Right cardiac atrium (tissue), 5 donors: ENCODE measurements at regions not wholly inside any gene's neighbourhood (a gene's known extent, or its start where the extent isn't known, plus 50 kb on each side); places are given as distances from the start of the nearest gene placed in this dataset.

ENCODE experiments used
- ATAC-seq, 2 donors: fragments of 200-7000 bp; cut with Tn5 transposase; one replicate each; pipeline versions ENCODE4 v1.8.0 to v1.9.1; 2020; ENCODE audit warnings: moderate library complexity in 2 of 2, mild to moderate bottlenecking in 1 of 2
- DNase-seq, 3 donors: peaks; one replicate each; pipeline ENCODE4 v3.0.0-alpha.2; 2020
- H3K27ac ChIP-seq: one replicate; pipeline ENCODE4 v1.5.1; 2013; ENCODE audit warnings: mild to moderate bottlenecking, low read length, control low read depth, moderate library complexity
- H3K27me3 ChIP-seq: one replicate; pipeline ENCODE4 v1.6.1; 2013; ENCODE audit not compliant: control insufficient read depth, insufficient read depth
- H3K4me1 ChIP-seq: one replicate; pipeline ENCODE4 v1.6.1; 2013; ENCODE audit warnings: low read length; ENCODE audit not compliant: control insufficient read depth, insufficient read depth
- H3K4me3 ChIP-seq: one replicate; pipeline ENCODE4 v1.5.1; 2013; ENCODE audit warnings: low read length, control low read depth
- H3K9me3 ChIP-seq: one replicate; pipeline ENCODE4 v1.6.1; 2013; ENCODE audit warnings: low read length; ENCODE audit not compliant: control insufficient read depth
- WGBS: extraction: QIAGEN DNeasy Blood & Tissue Kit; methylation state at CpG from one replicate; pipeline ENCODE4 v1.1.7; 2013; 5-methylcytosine and 5-hydroxymethylcytosine counted together
- intact Hi-C, 4 donors: fragments of 100-400 bp; cut with DNase I; formaldehyde crosslinking; loops; one replicate each; pipeline versions ENCODE4 v1.11.0 to v1.14.0; 2022 to 2023
- donor health status: healthy with polysubstance abuse.
- donor health status: DM: no; HTN: yes; CAD: no.
- donor health status: DM: no; HTN: no; CAD: no.
- donor health status: DM: no; HTN: yes; CAD: no; lungs with severe emphysema.
- donor health status: DM: yes; HTN: yes; CAD: no.

DNA sequence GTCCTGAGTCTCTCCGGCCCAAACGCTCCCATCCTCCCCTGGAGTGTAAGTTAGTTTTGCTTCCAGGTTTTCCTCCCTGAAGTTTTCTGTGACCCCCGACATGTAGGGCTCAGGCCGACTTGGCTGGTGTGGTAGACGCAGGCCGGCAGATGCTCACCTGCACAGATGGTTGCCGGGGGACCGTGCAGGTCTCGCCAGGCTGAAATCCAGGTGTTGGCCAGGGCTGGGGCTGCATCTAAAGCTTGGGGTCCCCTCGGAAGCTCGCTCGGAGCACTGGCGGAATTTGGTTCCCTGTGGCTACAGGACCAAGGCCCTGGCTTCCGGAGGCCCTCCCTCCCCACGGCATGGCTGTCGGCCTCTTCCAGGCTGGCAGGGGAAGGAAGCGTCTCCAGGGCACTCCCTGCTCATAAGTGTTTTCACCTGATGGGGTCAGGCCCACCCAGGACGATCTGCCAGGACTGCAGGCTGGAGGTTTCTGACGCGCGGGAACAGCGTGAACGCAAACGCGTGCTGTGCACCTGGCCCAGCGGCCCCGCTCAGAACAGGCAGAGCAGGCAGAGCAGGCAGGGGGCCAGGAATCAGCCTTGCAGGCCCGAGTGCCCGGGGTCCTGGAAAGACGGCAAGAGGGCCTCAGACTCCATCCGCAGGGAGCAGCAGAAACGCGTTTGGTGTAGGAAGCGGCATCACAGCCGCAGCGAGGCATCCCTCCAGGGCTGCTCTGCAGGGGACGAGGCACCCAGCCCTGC is 258.2 kb downstream of the BRD1 start:
- Histone ChIP-seq H3K4me1 (no peaks in the 10 kb centered on the region), H3K9me3 (no peaks in the 10 kb centered on the region), H3K4me3 (no peak overlapping the region), H3K27me3 (no peaks in the 10 kb centered on the region), H3K27ac (no peak overlapping the region)
- no peak for ATAC-seq
- 83% methylated on average over 37 of the region's 37 CpGs for WGBS
- intact Hi-C loops = no loop called here
- DNase-seq = peak in 1 of 3 donors; percentile 30

DNA sequence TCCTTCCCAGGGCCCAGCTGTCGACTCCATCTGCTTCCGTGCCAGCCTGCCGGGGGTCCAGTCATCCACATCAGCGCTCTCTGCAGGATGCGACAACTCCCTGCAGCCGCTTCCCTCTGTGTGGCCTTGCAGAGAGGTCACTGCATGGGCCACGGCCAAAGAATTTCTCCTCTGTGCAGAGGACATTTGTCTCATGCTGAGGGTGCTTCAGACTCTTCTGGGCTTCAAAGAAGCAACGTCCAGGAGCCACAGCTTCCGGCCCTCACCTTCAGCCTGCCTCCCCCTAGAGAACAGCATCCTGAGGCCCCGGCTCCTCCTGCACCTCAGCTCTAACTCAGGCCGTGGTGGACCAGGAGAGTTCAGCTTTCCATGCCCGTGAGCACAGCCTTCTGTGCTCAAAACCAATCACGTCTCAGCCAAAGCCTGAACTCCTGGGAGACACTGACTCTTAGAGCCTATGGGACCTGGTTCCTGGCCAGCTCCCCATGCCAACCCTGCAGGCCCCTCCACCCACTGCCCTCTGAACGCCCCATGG is 258.9 kb downstream of the BRD1 start:
- no peak for ATAC-seq
- peak in 1 of 3 donors; percentile 15 for DNase-seq
- Histone ChIP-seq H3K27ac (no peak overlapping the region), H3K4me3 (no peak overlapping the region), H3K27me3 (no peaks in the 10 kb centered on the region), H3K9me3 (no peaks in the 10 kb centered on the region), H3K4me1 (no peaks in the 10 kb centered on the region)
- 63% methylated on average over 14 of the region's 14 CpGs for WGBS
- intact Hi-C loops = no loop called here

DNA sequence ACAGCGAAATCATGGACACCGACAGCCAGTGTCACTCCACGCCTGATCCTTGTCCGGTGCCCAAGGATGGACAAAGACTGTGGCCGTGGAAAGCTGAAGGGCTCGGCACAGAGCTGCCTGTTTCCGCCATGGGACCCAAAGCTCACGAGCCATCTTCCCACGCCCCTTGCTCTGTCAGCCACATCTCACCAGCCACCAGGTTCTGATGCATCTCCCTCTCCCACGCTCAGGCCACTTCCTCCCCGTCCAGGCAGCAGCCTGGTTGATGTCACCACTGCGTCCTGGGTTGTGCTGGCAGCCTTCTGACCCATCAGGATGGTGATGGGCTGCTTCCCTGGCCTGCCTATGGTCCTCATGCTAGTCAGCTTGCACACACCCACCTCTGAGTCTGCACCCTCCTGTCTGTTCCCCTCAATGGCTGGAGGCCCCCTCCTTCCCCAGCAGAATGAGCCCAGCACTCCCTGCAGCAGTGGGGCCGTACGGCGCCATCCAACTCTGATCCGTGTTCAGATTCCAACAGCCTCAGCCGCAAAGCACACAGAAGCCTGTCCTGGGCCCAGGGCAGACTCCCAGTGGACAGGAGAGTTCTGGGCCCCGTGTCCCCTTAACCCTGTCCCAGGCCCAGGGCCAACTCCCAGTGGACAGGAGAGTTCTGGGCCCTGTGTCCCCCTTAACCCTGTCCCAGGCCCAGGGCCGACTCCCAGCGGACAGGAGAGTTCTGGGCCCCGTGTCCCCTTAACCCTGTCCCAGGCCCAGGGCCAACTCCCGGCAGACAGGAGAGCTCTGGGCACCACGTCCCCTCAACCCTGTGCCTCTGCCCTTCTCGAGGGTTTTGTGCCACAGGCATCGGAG is 259.5 kb downstream of the BRD1 start:
- no peak overlapping the region for H3K4me3 ChIP-seq
- ATAC-seq = no peak
- intact Hi-C loops = no loop called here
- WGBS = 73% methylated on average over 25 of the region's 25 CpGs
- H3K4me1 ChIP-seq = no peaks in the 10 kb centered on the region
- H3K9me3 ChIP-seq = no peaks in the 10 kb centered on the region
- peak in 2 of 3 donors; percentile 18 to 52 for DNase-seq
- H3K27ac ChIP-seq = no peak overlapping the region
- H3K27me3 ChIP-seq = no peaks in the 10 kb centered on the region

DNA sequence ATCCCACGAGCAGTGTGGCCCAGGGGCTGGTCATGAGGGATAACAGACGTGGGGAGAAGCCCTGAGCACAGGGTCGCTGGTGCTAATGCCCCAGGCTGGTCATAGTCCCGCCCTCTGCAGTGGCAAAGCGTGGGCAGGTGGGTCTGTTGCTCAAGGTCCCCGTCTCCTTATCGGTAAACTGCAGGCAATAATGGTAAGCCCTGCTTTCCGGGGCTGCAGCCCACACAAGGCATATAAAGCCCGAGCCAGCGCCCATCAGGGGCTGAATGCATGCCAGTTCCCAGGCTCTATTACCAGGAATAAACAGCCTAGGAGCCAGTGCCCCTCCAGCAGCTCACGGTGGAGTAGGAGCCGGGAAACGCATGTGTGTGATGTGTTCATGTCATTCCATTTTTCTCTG is 261.0 kb downstream of the BRD1 start:
- Histone ChIP-seq H3K4me3 (no peak overlapping the region), H3K27me3 (no peaks in the 10 kb centered on the region), H3K9me3 (no peaks in the 10 kb centered on the region), H3K27ac (no peak overlapping the region), H3K4me1 (no peaks in the 10 kb centered on the region)
- intact Hi-C loops = no loop called here
- no peak for ATAC-seq
- WGBS = 76% methylated on average over 13 of the region's 13 CpGs
- peak in 2 of 3 donors; percentile 21 to 40 for DNase-seq

DNA sequence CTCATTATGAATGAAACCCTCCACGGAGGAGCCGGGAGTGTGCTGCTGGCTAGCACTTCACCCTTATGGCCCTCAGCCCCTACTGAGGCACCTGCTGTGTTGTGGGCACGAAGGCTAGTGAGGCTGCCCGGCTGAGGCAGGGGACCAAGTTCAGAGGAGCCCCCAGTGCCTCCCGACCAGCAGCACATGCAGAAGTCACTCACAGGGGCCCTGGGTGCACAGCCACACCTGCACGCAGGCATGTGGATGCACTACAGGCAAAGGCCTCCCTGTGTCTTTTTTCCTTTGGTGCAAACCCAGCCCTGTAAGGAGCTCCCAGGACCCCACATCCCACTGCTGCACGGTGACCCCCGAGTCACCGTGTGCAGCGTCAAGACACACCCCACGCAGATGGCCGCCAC is 261.5 kb downstream of the BRD1 start:
- Histone ChIP-seq H3K4me3 (no peak overlapping the region), H3K4me1 (no peaks in the 10 kb centered on the region), H3K27me3 (no peaks in the 10 kb centered on the region), H3K9me3 (no peaks in the 10 kb centered on the region), H3K27ac (no peak overlapping the region)
- intact Hi-C loops = no loop called here
- WGBS = 81% methylated on average over 12 of the region's 12 CpGs
- DNase-seq = peak in 2 of 3 donors; percentile 11 to 27
- no peak for ATAC-seq

DNA sequence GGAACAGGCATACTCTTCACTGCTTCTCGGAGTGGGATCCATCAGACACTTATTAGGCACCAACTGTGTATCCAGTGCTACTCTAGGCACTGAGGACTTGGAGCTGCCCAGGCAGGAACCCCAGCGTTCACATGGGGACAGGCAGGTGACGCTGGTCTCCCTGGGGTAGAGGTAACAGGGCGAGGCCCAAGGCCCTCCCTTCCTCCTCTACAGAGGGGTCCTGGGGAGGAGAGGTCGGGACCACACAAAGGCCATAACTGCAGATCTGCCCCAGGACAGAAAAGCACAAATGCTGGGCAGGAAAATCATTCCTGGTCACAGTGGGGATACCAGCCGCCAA is 262.2 kb downstream of the BRD1 start:
- WGBS = 71% methylated on average over 6 of the region's 6 CpGs

DNA sequence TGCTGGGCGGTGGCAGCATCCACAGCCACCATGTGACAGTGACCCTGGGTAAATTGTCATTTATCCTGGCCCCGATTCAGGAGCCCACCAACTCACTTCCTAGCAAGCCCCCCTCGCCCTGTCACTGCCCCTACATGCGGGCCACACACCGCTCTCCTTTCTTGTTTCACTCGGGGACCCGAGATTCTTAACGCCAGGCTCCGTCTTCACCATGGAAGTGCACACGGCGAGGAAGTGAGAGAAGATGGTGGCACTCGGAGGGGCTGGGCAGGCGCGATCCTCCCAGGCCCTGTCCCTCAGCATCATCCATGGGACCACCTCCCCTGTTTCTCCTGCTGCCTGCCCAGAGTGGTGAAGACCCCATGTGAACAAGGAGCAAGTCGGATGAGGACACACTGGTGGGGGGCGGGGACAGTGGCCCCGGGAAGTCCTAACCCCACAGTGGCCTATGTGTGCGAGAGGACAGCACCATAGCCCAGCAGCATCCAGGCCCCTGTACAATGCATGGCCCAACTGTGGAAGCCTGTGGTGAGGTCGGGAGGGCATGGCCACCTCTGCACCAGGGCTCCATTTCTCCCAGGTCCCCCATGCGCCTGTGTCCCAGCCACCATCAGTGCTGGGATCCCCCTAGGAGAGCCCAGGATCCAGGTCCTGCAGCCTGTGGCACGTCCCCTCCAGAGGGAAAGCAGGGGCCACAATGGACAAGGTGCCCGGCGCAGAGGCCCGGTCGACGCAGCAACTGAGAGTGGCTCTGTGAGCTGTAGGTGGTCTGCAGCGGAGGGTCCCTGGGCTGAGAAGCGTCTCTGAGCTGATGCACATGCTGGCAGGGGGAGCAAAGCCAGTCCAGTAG is 262.8 kb downstream of the BRD1 start:
- no peaks in the 10 kb centered on the region for H3K9me3 ChIP-seq
- WGBS = 93% methylated on average over 28 of the region's 28 CpGs
- no peak overlapping the region for H3K4me3 ChIP-seq
- H3K27me3 ChIP-seq = no peaks in the 10 kb centered on the region
- H3K4me1 ChIP-seq = no peaks in the 10 kb centered on the region
- DNase-seq = peak in 2 of 3 donors; percentile 31 to 38
- ATAC-seq = no peak
- no peak overlapping the region for H3K27ac ChIP-seq
- intact Hi-C loops = no loop called here

More for the DNA sequence above, 262.2 kb downstream of the BRD1 start:
- Histone ChIP-seq H3K27ac (no peak overlapping the region), H3K4me1 (no peaks in the 10 kb centered on the region), H3K4me3 (no peak overlapping the region), H3K27me3 (no peaks in the 10 kb centered on the region), H3K9me3 (no peaks in the 10 kb centered on the region)
- DNase-seq = peak in 1 of 3 donors; percentile 8
- no peak for ATAC-seq
- intact Hi-C loops = no loop called here

DNA sequence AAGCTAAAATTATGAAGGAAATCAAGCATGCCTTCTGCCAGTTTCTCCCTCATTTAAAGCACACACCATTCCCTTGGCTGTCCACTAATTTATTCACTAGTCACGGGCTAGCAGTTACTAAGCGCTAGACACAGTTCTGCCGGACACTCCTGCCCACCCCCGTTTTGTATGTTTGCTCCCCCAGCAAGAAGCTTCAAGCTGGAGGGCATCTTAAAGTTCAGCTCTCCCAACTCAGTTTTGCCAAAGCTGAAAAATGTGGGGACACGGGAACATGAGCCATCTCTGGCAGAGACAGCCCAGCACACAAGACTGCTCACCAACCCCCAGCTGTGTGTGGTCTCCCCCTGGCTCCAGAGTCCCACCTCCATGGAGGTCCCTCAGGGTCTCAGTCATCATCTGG is 263.6 kb downstream of the BRD1 start:
- intact Hi-C loops = no loop called here
- Histone ChIP-seq H3K27ac (no peak overlapping the region), H3K4me3 (no peak overlapping the region), H3K27me3 (no peaks in the 10 kb centered on the region), H3K4me1 (no peaks in the 10 kb centered on the region), H3K9me3 (no peaks in the 10 kb centered on the region)
- 88% methylated on average over 5 of the region's 5 CpGs for WGBS
- DNase-seq = no peak
- ATAC-seq = no peak

DNA sequence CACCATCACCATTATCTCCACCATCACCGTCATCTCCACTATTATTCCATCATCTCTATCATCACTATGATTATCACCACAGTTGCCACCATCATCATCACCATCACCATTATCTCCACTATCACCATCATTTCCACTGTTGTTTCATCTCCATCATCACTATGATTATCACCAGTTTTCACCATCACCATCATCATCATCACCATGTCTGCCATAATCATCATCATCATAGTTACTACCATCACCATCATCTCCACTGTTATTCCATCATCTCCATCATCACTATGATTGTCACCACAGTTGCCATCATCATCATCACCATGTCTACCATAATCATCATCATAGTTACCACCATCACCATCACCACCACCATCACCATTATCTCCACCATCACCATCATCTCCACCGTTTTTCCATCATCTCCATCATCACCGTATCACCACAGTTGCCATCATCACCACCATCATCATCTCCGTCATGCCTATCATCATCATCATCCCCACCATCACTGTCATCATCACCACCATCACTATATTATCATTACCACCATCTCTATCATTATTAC is 264.9 kb downstream of the BRD1 start:
- ATAC-seq = no peak
- 80% methylated on average over 4 of the region's 4 CpGs for whole genome bisulfite sequencing
- intact Hi-C loops = no loop called here

DNA sequence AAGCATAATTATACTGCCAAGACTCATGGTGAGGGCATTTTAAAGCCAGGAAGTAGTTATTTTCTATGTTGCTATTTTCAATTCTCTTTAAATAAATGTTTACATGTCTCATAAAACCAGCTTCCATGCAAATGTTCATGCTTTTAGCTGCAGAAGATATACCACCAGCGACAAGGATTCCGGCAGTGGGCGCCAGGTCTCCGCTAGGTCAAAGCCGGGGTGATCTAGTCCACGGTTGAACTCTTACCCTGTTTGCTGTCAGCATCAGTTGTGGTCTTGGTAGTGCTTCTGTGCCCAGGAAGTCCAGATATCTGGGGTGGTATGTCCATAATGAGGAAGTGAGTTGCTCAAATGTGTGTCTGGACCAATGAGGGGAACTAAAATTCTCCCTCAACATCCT is 265.7 kb downstream of the BRD1 start:
- no peaks in the 10 kb centered on the region for H3K27me3 ChIP-seq
- WGBS = 91% methylated on average over 6 of the region's 6 CpGs
- intact Hi-C loops = no loop called here
- no peak for DNase-seq
- no peaks in the 10 kb centered on the region for H3K4me1 ChIP-seq
- H3K9me3 ChIP-seq = no peaks in the 10 kb centered on the region
- H3K27ac ChIP-seq = no peak overlapping the region
- H3K4me3 ChIP-seq = no peak overlapping the region
- ATAC-seq = no peak

More for the DNA sequence above, 264.9 kb downstream of the BRD1 start:
- Histone ChIP-seq H3K27ac (no peak overlapping the region), H3K4me3 (no peak overlapping the region), H3K9me3 (no peaks in the 10 kb centered on the region), H3K27me3 (no peaks in the 10 kb centered on the region), H3K4me1 (no peaks in the 10 kb centered on the region)
- DNase-seq = no peak
